ENCODE measurements at regions not wholly inside any gene's neighbourhood (a gene's known extent, or its start where the extent isn't known, plus 50 kb on each side); places are given as distances from the start of the nearest gene placed in this dataset.

DNA sequence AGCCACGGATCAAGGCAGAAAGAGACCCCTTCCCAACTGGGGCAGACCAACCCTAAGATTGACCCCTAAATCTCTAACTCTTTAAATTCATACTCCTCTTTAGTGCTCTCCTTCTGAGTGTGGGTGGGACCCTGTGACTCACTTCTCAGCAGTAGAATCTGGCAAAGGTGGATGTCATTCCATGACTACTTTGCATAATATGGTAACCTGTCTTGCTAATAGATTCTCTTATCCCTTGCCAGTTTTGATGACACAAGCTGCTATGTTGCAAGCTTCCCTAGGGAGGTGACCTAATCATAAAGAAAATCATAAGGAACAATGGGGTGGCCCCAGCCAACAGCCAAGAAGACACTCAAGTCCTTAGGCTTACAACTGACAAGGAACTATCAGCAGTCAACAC is 155.4 kb upstream of the VWC2 start:
- WGBS, 2 experiments (ENCODE audit: extremely low coverage in 2 of 2, insufficient read length in 1 of 2): no CpG with 5 or more reads among the region's 1 CpG
- no peak for ATAC-seq (ENCODE audit: low read depth)
- no peak overlapping the region for H2BK5ac ChIP-seq (ENCODE audit: low read depth, low read length, poor library complexity, severe bottlenecking)

More for the DNA sequence above, 155.4 kb upstream of the VWC2 start:
- no peak overlapping the region for H2BK15ac ChIP-seq (ENCODE audit: low read depth, low read length)
- no peak for DNase-seq
- TF ChIP-seq RCOR1 (IDR thresholded peaks at IDR 0.05; ENCODE audit: insufficient replicate concordance, low read length) (no peak), RFX5 (IDR thresholded peaks at IDR 0.05; ENCODE audit: low read depth, low read length) (no peak), POLR2A (IDR thresholded peaks at IDR 0.05; ENCODE audit: low read depth, low read length) (no peak)
- H3K14ac ChIP-seq (replicated peaks; ENCODE audit: low read depth, low read length): no peak overlapping the region
- no peak overlapping the region for H3K4me2 ChIP-seq (ENCODE audit: low read depth, low read length)
- no peak overlapping the region for H2AK5ac ChIP-seq (ENCODE audit: low read depth, low read length)
- in situ Hi-C loops (cut with MboI; ENCODE audit: low sequenced_read_pairs) (no loop called here), dilution Hi-C loops (cut with HindIII; ENCODE audit: low sequenced_read_pairs, unreplicated experiment) (no loop called here), intact Hi-C loops (cut with micrococcal nuclease) (no loop called here)
- H3K9me1 ChIP-seq (ENCODE audit: insufficient read depth, low read length): no peaks in the 10 kb centered on the region
- no peak overlapping the region for H3K27ac ChIP-seq (ENCODE audit: insufficient read depth, low read length)
- H3K18ac ChIP-seq (ENCODE audit: low read depth, low read length): no peak overlapping the region
- H3K36me3 ChIP-seq (ENCODE audit: control insufficient read depth, insufficient read depth, low read length): no peaks in the 10 kb centered on the region
- H4K5ac ChIP-seq (ENCODE audit: low read depth, low read length): no peak overlapping the region
- no peak overlapping the region for H3K4me3 ChIP-seq (ENCODE audit: insufficient read depth, low read depth, low read length)
- no TSS peak for BruUV-seq (replicated peaks)
- H3K79me1 ChIP-seq (ENCODE audit: low read depth in 1 of 2, low read length in 2 of 2): no peaks in the 10 kb centered on the region
- no peaks in the 10 kb centered on the region for H3K27me3 ChIP-seq (ENCODE audit: control insufficient read depth, insufficient read depth, low read length)
- H2BK20ac ChIP-seq (ENCODE audit: low read depth, low read length): no peak overlapping the region
- H2BK120ac ChIP-seq (ENCODE audit: low read depth, low read length): no peak overlapping the region
- H3K9me3 ChIP-seq (ENCODE audit: control insufficient read depth, insufficient read depth, low read length): peaks cover 14% of the 10 kb centered on the region
- no peaks in the 10 kb centered on the region for H4K20me1 ChIP-seq (ENCODE audit: insufficient read depth, low read length)
- no peak overlapping the region for H3K9ac ChIP-seq (ENCODE audit: low read depth, low read length)
- H4K8ac ChIP-seq (ENCODE audit: low read depth in 2 of 2, low read length in 2 of 2): no peak overlapping the region
- no peak overlapping the region for H3K23ac ChIP-seq (ENCODE audit: low read depth, low read length)
- H3K4ac ChIP-seq (ENCODE audit: low read depth, low read length): no peak overlapping the region
- ChIA-PET POLR2A (ENCODE audit: unreplicated experiment) (no interaction called here), CTCF (no interaction called here)
- H3K4me1 ChIP-seq (ENCODE audit: control insufficient read depth, insufficient read depth, low read length): no peaks in the 10 kb centered on the region
- H4K91ac ChIP-seq (ENCODE audit: insufficient read depth, low read depth, low read length): no peak overlapping the region
- H2AK9ac ChIP-seq (replicated peaks; ENCODE audit: low read depth, low read length, poor library complexity): no peak overlapping the region
- H2AFZ ChIP-seq (replicated peaks; ENCODE audit: low read length, poor library complexity): no peak overlapping the region
- no peak overlapping the region for H3K56ac ChIP-seq (ENCODE audit: extremely low read depth, insufficient read depth, low read length)

All from IMR-90 (cell line).